GM11168 (cell line): ENCODE measurements at regions not wholly inside any gene's neighbourhood (a gene's known extent, or its start where the extent isn't known, plus 50 kb on each side); places are given as distances from the start of the nearest gene placed in this dataset.
"Not testable (repeated sequence)": the region's sequence is repeated elsewhere in the genome, so short reads cannot be mapped to it uniquely, and the experiment has no call there.

Source experiments
- in situ Hi-C: fragments of 300-500 bp; cut with MboI; formaldehyde crosslinking; loops from one replicate; pipeline ENCODE4 v1.12.0; 2022; ENCODE audit warnings: low sequenced_read_pairs; ENCODE audit not compliant: unreplicated experiment

GRCh38 chr5:133861161-133861737 is 107.2 kb downstream of the C5orf15 start:
- in situ Hi-C loops, result loop anchor here (10.0 kb wide), 1 partner anchor 326 kb away; no protein-coding TSS in a partner anchor

- in situ Hi-C loops, result no loop called here
These were observed 109.4 kb downstream of the C5orf15 start for GRCh38 chr5:133859073-133859472.

DNA sequence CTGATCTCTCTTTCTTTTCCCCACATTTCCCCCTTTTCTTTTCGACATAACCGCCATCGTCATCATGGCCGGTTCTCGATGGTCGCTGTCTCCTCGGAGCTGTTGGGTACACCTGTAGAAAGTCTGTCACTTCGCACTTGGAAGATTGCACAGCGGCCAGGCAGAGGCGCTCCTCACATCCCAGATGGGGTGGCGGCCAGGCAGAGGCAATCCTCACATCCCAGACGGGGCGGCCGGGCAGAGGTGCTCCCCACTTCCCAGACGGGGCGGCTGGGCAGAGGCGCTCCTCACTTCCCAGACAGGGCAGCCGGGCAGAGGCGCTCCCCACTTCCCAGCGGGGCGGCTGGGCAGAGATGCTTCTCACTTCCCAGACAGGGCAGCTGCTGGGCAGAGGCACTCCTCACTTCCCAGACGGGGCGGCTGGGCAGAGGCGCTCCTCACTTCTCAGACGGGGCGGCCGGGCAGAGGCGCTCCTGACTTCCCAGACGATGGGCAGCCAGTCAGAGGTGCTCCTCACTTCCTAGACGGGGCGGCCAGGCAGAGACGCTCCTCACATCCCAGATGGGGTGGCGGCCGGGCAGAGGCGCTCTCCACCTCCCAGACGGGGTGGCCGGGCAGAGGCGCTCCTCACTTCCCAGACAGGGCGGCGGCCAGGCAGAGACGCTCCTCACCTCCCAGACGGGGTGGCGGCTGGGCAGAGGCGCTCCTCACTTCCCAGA is 110.7 kb downstream of the C5orf15 start:
- in situ Hi-C loops, result not testable (repeated sequence)

GRCh38 chr5:133854554-133854953 is 113.9 kb downstream of the C5orf15 start:
- in situ Hi-C loops, result no loop called here

DNA sequence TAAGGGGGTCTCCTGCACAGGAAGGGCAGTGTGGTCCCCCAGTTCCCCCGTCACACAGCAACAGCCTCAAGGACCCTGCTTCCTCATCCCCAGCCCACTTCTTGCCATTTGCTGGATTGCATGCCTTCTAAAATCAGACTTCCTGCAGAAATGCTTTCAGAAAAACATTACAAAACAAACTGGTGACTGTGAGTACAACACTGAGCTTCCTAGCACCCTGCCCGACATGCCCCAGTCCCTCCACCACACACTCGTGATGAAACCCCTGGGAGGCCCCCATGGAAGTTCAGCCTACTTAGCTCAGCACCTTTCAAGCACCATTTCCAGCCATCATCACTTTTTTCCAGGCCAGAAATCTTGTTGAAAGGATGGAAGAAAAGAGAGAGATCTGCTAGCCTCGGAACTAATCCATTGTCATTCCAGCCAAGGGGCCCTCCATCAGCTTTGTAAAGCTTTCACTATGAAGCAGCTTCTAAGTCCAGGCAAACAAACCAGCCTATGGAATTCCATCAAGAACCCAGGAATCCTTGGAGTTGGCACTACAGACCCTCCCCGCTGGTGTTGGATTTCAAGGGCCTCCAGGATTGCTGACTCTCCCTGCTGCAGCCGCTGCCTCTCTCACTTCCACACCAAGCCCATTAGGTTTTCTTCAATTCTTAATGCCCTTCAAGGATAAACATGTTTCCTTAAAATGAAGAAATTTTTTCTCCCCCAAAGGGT is 114.6 kb downstream of the C5orf15 start:
- in situ Hi-C loops, result no loop called here

DNA sequence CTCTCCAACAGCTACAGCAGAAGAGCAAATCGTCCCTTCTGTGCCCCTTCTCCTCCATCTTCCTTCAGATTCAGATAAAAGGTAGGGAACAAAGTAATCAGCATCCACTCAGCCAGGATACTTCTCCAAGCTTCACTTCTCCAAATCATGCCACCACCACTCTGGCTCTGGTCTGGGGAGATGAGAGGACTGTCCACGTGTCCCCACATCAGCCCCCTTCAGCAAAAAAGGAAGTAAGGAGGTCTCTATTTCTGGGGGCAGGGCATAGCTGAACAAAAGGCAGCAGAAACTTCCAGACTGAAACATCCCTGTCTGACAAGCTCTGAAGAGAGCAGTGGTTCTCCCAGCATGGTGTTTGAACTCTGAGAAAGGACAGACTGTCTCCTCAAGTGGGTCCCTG is 116.9 kb downstream of the C5orf15 start:
- in situ Hi-C loops, result no loop called here

- in situ Hi-C loops, result no loop called here
These were observed 117.6 kb downstream of the C5orf15 start for GRCh38 chr5:133850811-133851210.

DNA sequence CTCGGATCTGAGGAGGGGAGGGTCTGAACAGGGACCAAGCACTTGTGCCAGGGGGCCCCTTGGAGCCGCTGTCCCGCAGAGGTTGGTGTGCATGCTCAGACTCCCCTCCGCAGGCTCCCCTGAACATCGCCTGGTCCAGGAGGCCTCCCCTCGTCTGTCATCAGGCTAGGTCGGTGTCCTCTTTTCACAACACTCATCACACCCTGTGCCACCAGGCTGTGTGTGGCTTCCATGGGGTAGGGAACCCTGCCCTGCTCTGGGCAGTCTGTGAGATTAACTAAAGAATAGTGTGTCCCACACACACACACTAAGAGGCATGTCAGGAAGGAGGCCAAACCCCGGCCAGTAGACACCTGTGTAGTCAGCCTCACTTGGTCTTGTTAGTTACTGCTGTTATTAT is 119.3 kb downstream of the C5orf15 start:
- in situ Hi-C loops, result no loop called here

GRCh38 chr5:133848341-133848811 is 120.0 kb downstream of the C5orf15 start:
- in situ Hi-C loops, result no loop called here

DNA sequence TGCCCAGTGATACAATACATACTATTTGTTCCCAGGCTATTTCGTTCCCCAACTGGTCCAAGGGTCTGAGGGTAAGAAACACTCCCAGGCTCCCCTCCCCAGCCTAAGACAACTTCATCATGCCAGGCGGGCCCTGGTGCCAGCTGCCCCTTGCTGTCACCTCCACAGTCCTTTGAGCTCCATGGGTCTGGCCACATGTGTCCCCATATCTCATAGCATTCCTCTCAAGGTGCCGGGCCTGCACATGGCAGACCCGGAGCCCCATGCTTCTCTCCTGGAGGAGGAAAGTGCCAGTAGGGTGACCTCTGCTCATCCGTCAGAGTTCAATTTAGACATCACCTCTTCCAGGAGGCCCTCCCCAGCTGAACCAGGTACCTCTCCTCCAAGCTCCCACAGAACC is 120.5 kb downstream of the C5orf15 start:
- in situ Hi-C loops, result no loop called here

- in situ Hi-C loops, result no loop called here
These were observed 121.1 kb downstream of the C5orf15 start for GRCh38 chr5:133847301-133847700.

DNA sequence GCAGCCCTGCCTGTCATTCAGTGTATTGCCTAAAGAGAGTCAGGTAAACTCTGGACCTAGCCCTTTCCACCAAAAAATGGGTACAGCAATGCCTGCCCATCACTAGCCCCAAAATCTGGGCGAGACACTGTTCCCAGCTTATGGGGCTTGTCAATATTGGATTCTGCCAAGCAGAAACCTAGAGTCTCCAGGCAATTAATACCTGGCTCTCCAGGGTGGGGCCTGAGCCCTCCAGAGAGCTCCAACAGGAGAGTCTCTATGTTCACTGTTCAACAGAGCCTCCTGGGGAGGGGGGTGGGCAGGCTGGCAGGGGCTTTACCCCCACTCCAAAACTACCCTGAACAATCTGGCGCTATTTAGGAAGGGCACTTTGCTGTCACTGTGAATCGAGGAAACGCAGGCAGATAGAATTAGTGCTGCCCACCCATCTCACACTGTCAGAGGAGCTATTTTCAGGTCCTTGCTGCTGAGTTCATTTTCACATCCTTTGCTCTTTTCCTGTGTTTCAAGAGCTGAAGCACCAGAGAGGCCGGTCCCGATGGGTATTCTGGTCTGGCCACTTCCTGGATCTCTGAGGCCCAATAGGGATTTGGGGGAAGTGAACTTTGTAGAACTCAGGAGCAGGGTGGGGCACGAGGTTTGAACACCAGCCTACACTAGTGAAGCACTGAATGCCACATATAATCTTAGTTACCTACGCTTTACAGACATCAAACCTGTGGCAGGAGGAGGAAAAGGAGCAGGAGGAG is 121.8 kb downstream of the C5orf15 start:
- in situ Hi-C loops, result no loop called here

GRCh38 chr5:133845271-133845670 is 123.2 kb downstream of the C5orf15 start:
- in situ Hi-C loops, result no loop called here

DNA sequence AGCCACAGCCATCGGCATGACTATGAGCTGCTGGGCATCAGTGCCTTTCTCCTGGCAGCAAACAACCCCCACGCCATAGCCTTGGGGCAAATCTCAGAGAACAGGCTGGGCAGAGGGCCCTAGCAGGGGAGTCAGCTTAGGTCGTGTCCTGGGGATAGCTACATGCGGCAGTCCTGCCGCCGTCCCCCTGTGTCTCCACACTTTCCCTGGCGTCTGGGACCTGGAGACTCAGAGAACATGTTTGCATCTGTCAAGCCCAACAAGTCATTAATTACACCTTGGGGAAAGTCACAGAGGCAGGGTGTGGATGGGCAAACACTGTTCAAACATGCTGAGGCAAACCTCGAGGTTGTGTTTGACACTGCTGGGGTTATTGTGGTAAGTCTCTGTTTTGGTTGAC is 123.6 kb downstream of the C5orf15 start:
- in situ Hi-C loops, result no loop called here

DNA sequence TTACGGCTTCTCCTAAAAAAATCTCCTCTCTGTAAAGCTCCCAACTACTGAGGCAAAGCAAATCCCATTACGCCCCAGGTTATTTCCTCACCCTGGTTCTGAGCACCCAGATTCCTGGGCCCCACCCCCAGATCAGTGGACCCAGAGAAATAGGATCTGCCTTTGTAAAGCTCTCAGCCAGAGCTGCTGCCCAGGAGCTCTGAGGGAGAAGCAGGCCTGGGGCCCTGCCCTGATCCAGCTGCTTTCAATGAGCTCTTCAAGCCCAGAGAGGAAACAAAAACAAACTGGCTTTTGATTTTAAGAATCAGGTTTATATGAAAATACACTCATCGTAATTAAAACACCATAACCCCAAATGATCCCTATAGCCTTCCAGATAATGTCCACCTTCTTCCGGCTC is 124.5 kb downstream of the C5orf15 start:
- in situ Hi-C loops, result no loop called here

DNA sequence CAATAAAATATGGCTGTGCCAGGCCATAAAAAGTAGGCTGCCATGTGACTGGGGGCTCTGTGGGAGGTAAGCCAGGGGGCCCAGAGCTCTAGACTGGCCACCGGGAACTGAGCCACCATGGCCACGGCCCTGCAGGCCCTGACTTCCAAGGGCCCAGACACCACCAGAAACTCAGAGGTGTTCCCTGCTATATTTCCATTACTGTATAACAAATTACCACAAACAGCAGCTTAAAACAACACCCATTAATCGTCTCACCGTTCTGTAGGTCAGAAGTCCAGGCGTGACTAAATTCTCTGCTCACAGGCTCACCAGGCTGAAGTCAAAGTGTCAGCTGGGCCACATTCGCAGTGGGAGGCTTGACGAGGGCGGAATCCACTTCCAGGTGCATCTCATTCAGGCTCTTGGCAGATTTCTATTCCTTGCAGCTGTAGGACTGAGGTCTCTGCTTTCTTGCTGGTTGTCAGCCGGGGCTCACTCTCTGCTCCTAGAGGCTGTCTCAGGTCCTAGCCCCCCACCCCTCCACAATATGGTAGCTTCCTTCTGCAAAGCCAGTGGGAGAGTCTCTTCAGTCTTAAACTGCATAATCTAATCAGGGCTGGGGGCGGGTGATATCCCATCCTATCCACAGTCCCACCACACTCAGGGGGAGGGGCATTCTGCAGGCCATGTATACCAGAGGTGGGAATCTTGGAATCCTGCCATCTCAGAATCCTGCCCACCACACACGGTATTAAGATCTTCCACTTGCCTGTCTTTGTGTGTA is 125.4 kb downstream of the C5orf15 start:
- in situ Hi-C loops, result no loop called here

DNA sequence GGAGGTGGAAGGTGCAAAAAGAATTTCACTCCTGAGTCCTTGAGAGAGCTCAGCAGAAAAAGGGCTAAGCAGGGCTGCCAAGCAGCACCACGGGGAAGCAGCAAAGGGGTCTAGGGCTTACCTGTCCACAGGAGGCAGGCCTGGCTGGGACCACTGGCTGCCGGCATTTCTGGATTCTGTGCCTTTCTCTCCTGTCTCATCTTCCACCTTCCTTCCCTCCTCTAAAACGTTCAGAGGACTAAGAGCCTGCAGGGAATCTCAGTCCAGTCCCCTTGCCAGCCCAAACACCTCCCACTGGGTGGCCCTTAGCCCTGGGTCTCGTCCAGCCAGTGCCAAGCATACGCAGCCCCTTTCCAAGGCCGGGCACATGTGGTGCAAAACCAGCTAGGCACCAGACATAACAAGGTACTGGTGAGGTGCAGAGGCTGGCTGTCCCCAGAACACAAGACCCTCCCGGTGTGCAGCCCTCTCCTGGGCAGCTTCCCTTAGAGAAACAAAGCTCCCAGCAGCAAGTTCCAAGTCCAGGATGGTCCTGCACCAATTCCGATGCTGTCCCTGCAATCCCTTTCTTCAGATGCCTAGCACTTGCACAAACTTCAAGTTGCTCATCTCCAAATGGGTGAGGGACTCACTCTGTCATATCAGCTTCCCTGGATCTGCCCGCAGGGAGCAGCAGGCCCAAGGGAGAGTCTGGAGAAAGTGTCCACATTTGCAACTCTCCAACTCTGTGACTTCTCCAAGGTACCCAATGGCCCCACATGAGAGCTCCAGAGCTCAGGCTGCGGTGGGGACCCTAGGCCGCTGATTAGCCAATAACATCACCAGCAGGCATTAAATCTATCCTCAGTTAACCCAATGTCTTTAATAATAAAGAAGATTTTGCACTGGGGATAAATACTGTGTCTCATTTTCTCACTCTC is 126.3 kb downstream of the C5orf15 start:
- in situ Hi-C loops, result no loop called here

GRCh38 chr5:133840168-133840567 is 128.3 kb downstream of the C5orf15 start:
- in situ Hi-C loops, result no loop called here

DNA sequence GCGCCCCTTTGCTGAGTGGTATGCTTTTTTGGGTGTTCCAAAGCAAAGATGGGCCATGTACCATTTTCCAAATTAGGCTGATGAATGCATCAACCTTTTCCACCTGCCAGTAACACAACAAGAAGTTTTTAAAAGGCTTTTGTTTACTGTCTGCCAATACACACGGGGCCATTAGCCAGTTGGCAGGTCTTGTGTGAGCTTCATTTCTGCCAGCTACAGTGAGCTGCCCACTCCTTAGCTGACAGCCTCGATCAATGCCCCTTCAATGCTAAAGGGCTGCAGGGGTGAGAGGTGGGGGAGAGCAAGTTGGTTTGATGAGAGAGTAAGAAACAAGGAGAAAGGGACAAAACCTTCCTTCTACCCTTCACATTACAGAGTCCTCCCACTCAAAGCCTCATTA is 128.7 kb downstream of the C5orf15 start:
- in situ Hi-C loops, result no loop called here
